DND-41 (cell line): ENCODE measurements at regions not wholly inside any gene's neighbourhood (a gene's known extent, or its start where the extent isn't known, plus 50 kb on each side); places are given as distances from the start of the nearest gene placed in this dataset.

ENCODE experiments used
- ATAC-seq: fragments of 200-7000 bp; cut with Tn5 transposase; 3 replicates; pipeline ENCODE4 v1.9.1; 2021; ENCODE audit warnings: low read depth; ENCODE audit not compliant: insufficient read depth
- DNase-seq: peaks from one replicate; pipeline ENCODE4 v3.0.0-alpha.2; 2020
- H2AFZ ChIP-seq: 2 replicates; pipeline ENCODE4 v1.6.0; 2012; ENCODE audit warnings: low read depth, low read length
- H3K27ac ChIP-seq: 2 replicates; pipeline ENCODE4 v1.5.1; 2012; ENCODE audit warnings: low read length, inconsistent platforms
- H3K27me3 ChIP-seq: fragments of 200-600 bp; sonication (generic); 2 replicates; pipeline ENCODE4 v1.6.0; 2012; ENCODE audit warnings: low read length, mild to moderate bottlenecking, inconsistent platforms; ENCODE audit not compliant: insufficient read depth, poor library complexity
- H3K36me3 ChIP-seq: 2 replicates; pipeline ENCODE4 v1.5.1; 2012; ENCODE audit warnings: low read length, inconsistent platforms; ENCODE audit not compliant: insufficient read depth
- H3K4me1 ChIP-seq: 2 replicates; pipeline ENCODE4 v1.5.1; 2012; ENCODE audit warnings: mild to moderate bottlenecking, low read length; ENCODE audit not compliant: insufficient read depth
- H3K4me2 ChIP-seq: 2 replicates; pipeline ENCODE4 v1.6.0; 2012; ENCODE audit warnings: mild to moderate bottlenecking, moderate library complexity, low read length, inconsistent platforms; ENCODE audit not compliant: insufficient read depth
- H3K4me3 ChIP-seq, 2 experiments: fragments of 200-600 bp in 1 of 2; shearing (Covaris generic) in 1 of 2; 2 replicates each; pipeline ENCODE4 v1.5.1; 2012 to 2016; ENCODE audit warnings: inconsistent platforms in 2 of 2, low read length in 2 of 2, mild to moderate bottlenecking in 2 of 2, low read depth in 1 of 2, moderate library complexity in 1 of 2
- H3K79me2 ChIP-seq: 2 replicates; pipeline ENCODE4 v1.6.0; 2012; ENCODE audit warnings: low read length, inconsistent platforms; ENCODE audit not compliant: insufficient read depth
- H3K9ac ChIP-seq: 2 replicates; pipeline ENCODE4 v1.6.0; 2012; ENCODE audit warnings: low read depth, mild to moderate bottlenecking, inconsistent platforms, low read length, moderate library complexity
- H3K9me3 ChIP-seq: 2 replicates; pipeline ENCODE4 v1.5.1; 2012; ENCODE audit warnings: low read length, moderate library complexity, mild to moderate bottlenecking, inconsistent platforms; ENCODE audit not compliant: insufficient read depth, severe bottlenecking
- H4K20me1 ChIP-seq: 2 replicates; pipeline ENCODE4 v1.6.0; 2012; ENCODE audit warnings: low read length; ENCODE audit not compliant: insufficient read depth
- CTCF ChIP-seq: IDR thresholded peaks from 2 replicates; pipeline ENCODE4 v1.5.1; 2012; ENCODE audit warnings: borderline replicate concordance, low read length, moderate library complexity, mild to moderate bottlenecking; ENCODE audit not compliant: poor library complexity, severe bottlenecking; ENCODE audit errors: extremely low read depth
- EZH2 ChIP-seq: IDR thresholded peaks from 3 replicates; pipeline ENCODE4 v1.6.1; 2012; ENCODE audit warnings: borderline replicate concordance, low read depth, mild to moderate bottlenecking, moderate library complexity, low read length, inconsistent platforms; ENCODE audit not compliant: severe bottlenecking

GRCh38 chr10:131430716-131431412, 119.3 kb upstream of the TCERG1L start:
- no peak overlapping the region for H3K9ac ChIP-seq
- 0 out of 2 replicates have a peak, but pooled peaks cover 3% of the 10 kb centered on the region for H4K20me1 ChIP-seq
- H3K4me2 ChIP-seq, result no peak overlapping the region
- no peak overlapping the region for H2AFZ ChIP-seq
- no peak overlapping the region for H3K27ac ChIP-seq
- ATAC-seq (no peak), DNase-seq (no peak)
- no peaks in the 10 kb centered on the region for H3K36me3 ChIP-seq
- H3K27me3 ChIP-seq, result no peaks in the 10 kb centered on the region
- H3K4me1 ChIP-seq, result no peaks in the 10 kb centered on the region
- H3K4me3 ChIP-seq, result no peak overlapping the region
- H3K79me2 ChIP-seq, result no peaks in the 10 kb centered on the region
- TF ChIP-seq CTCF (no peak), EZH2 (no peak)
- H3K9me3 ChIP-seq, result no peaks in the 10 kb centered on the region

- no peak overlapping the region for H3K27ac ChIP-seq
- no peak overlapping the region for H3K9ac ChIP-seq
- H4K20me1 ChIP-seq, result 0 out of 2 replicates have a peak, but pooled peaks cover 3% of the 10 kb centered on the region
- no peak for DNase-seq
- H3K4me3 ChIP-seq, result no peak overlapping the region
- no peaks in the 10 kb centered on the region for H3K27me3 ChIP-seq
- no peaks in the 10 kb centered on the region for H3K36me3 ChIP-seq
- TF ChIP-seq CTCF (no peak), EZH2 (no peak)
- no peak overlapping the region for H2AFZ ChIP-seq
- no peaks in the 10 kb centered on the region for H3K79me2 ChIP-seq
- ATAC-seq, result no peak
- no peak overlapping the region for H3K4me2 ChIP-seq
- no peaks in the 10 kb centered on the region for H3K4me1 ChIP-seq
- H3K9me3 ChIP-seq, result no peaks in the 10 kb centered on the region
These were observed 120.0 kb upstream of the TCERG1L start for GRCh38 chr10:131431533-131431932.

- H3K4me3 ChIP-seq, result no peak overlapping the region
- H2AFZ ChIP-seq, result no peak overlapping the region
- no peak overlapping the region for H3K9ac ChIP-seq
- no peaks in the 10 kb centered on the region for H3K79me2 ChIP-seq
- 0 out of 2 replicates have a peak, but pooled peaks cover 3% of the 10 kb centered on the region for H4K20me1 ChIP-seq
- H3K27me3 ChIP-seq, result no peaks in the 10 kb centered on the region
- no peaks in the 10 kb centered on the region for H3K9me3 ChIP-seq
- H3K36me3 ChIP-seq, result no peaks in the 10 kb centered on the region
- DNase-seq (no peak), ATAC-seq (no peak)
- no peak overlapping the region for H3K4me2 ChIP-seq
- H3K4me1 ChIP-seq, result no peaks in the 10 kb centered on the region
- TF ChIP-seq EZH2, result no peak
- no peak for TF ChIP-seq CTCF
- no peak overlapping the region for H3K27ac ChIP-seq
These were observed 120.6 kb upstream of the TCERG1L start for GRCh38 chr10:131431978-131432690.
